Chondrocyte (in vitro differentiated cells): ENCODE measurements at regions not wholly inside any gene's neighbourhood (a gene's known extent, or its start where the extent isn't known, plus 50 kb on each side); places are given as distances from the start of the nearest gene placed in this dataset.

Experiments
- DNase-seq: peaks from one replicate; pipeline ENCODE4 v3.0.0; 2021; ENCODE audit warnings: mixed read lengths, low spot score
- H3K27ac Mint-ChIP-seq: one replicate; pipeline ENCODE4 v1.8.0; 2021; ENCODE audit warnings: mild to moderate bottlenecking, moderate library complexity, mixed read lengths; ENCODE audit not compliant: unreplicated experiment
- H3K27me3 Mint-ChIP-seq: 2 replicates; pipeline ENCODE4 v1.8.0; 2021; ENCODE audit warnings: low read depth, mixed read lengths
- H3K36me3 Mint-ChIP-seq: 2 replicates; pipeline ENCODE4 v1.8.0; 2021; ENCODE audit warnings: low read depth, mixed read lengths
- H3K4me1 Mint-ChIP-seq: 2 replicates; pipeline ENCODE4 v1.8.0; 2021; ENCODE audit warnings: low read depth, mild to moderate bottlenecking, mixed read lengths
- H3K4me3 Mint-ChIP-seq: one replicate; pipeline ENCODE4 v1.8.0; 2021; ENCODE audit warnings: mild to moderate bottlenecking, moderate library complexity, mixed read lengths; ENCODE audit not compliant: unreplicated experiment
- H3K9me3 Mint-ChIP-seq: 2 replicates; pipeline ENCODE4 v1.8.0; 2021; ENCODE audit warnings: low read depth, mixed read lengths
- CTCF ChIP-seq: fragments of 200-600 bp; sonication (generic); IDR thresholded peaks from 2 replicates; pipeline ENCODE4 v1.5.0; 2021; ENCODE audit warnings: antibody characterized with exemption, mild to moderate bottlenecking, moderate library complexity

- peaks cover 6% of the 10 kb centered on the region for H3K9me3 Mint-ChIP-seq
- no peaks in the 10 kb centered on the region for H3K4me1 Mint-ChIP-seq
- no peak overlapping the region for H3K4me3 Mint-ChIP-seq
- TF ChIP-seq CTCF, result no peak
- H3K27me3 Mint-ChIP-seq, result peaks cover 2% of the 10 kb centered on the region
- peak; percentile 90 for DNase-seq
- H3K27ac Mint-ChIP-seq, result no peak overlapping the region
- no peaks in the 10 kb centered on the region for H3K36me3 Mint-ChIP-seq
Observed at GRCh38 chr9:93894691-93895079, 60.5 kb downstream of the BARX1 start.

GRCh38 chr9:93893899-93894690 is 61.1 kb downstream of the BARX1 start:
- Mint-ChIP-seq H3K9me3 (peaks cover 6% of the 10 kb centered on the region), H3K27ac (no peak overlapping the region), H3K4me3 (no peak overlapping the region), H3K4me1 (no peaks in the 10 kb centered on the region), H3K27me3 (peaks cover 2% of the 10 kb centered on the region), H3K36me3 (no peaks in the 10 kb centered on the region)
- TF ChIP-seq CTCF, result no peak
- DNase-seq, result peak; percentile 73

- H3K9me3 Mint-ChIP-seq, result peaks cover 6% of the 10 kb centered on the region
- no peak overlapping the region for H3K4me3 Mint-ChIP-seq
- no peaks in the 10 kb centered on the region for H3K4me1 Mint-ChIP-seq
- H3K36me3 Mint-ChIP-seq, result no peaks in the 10 kb centered on the region
- DNase-seq, result no peak
- H3K27me3 Mint-ChIP-seq, result peaks cover 6% of the 10 kb centered on the region
- no peak overlapping the region for H3K27ac Mint-ChIP-seq
- TF ChIP-seq CTCF, result no peak
Observed at GRCh38 chr9:93893194-93893593, 62.0 kb downstream of the BARX1 start.

GRCh38 chr9:93892748-93893147 is 62.4 kb downstream of the BARX1 start:
- H3K4me1 Mint-ChIP-seq, result no peaks in the 10 kb centered on the region
- no peak overlapping the region for H3K4me3 Mint-ChIP-seq
- no peak for DNase-seq
- H3K9me3 Mint-ChIP-seq, result peaks cover 6% of the 10 kb centered on the region
- peaks cover 6% of the 10 kb centered on the region for H3K27me3 Mint-ChIP-seq
- no peak for TF ChIP-seq CTCF
- H3K27ac Mint-ChIP-seq, result no peak overlapping the region
- no peaks in the 10 kb centered on the region for H3K36me3 Mint-ChIP-seq

GRCh38 chr9:93891549-93892310 is 63.4 kb downstream of the BARX1 start:
- peaks cover 6% of the 10 kb centered on the region for H3K9me3 Mint-ChIP-seq
- no peaks in the 10 kb centered on the region for H3K36me3 Mint-ChIP-seq
- no peak for TF ChIP-seq CTCF
- peaks cover 10% of the 10 kb centered on the region for H3K27me3 Mint-ChIP-seq
- no peak overlapping the region for H3K27ac Mint-ChIP-seq
- peak; percentile 33 for DNase-seq
- no peaks in the 10 kb centered on the region for H3K4me1 Mint-ChIP-seq
- no peak overlapping the region for H3K4me3 Mint-ChIP-seq
